Retinal pigment epithelial cell (primary cell): ENCODE measurements at regions not wholly inside any gene's neighbourhood (a gene's known extent, or its start where the extent isn't known, plus 50 kb on each side); places are given as distances from the start of the nearest gene placed in this dataset.

ENCODE experiments used
- DNase-seq: peaks from one replicate; pipeline ENCODE4 v3.0.0-alpha.2; 2010; ENCODE audit warnings: low read depth
- H3K4me3 ChIP-seq: 2 replicates; pipeline ENCODE4 v1.5.1; 2011; ENCODE audit warnings: mild to moderate bottlenecking, low read length, control low read depth, moderate library complexity
- TF ChIP-seq, protein P1 (sequence below): conservative IDR thresholded peaks from 2 replicates; pipeline ENCODE4 v1.5.1; 2011; ENCODE audit warnings: low read depth, low read length, control low read depth, inconsistent platforms

DNA sequence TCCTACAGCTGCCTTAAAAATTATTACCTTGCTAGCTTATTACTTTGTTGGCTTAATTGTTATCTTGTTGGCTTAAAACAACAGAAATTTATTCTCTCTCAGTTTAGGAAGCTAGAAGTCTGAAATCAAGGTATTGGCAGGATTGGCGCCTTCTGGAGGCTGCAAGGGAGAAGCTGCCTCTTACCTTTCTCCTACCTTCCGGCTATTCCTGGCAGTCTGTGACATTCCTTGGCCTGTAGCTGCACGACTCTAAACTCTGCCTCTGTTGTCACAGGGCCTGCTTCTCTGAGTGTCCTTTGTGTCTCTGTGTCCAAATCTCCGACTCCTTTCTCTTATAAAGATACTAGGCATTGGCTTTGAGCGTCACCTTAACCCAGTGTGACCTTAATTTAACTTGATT, 579.9 kb upstream of the B3GALT2 start:
- TF ChIP-seq, protein P1, sequence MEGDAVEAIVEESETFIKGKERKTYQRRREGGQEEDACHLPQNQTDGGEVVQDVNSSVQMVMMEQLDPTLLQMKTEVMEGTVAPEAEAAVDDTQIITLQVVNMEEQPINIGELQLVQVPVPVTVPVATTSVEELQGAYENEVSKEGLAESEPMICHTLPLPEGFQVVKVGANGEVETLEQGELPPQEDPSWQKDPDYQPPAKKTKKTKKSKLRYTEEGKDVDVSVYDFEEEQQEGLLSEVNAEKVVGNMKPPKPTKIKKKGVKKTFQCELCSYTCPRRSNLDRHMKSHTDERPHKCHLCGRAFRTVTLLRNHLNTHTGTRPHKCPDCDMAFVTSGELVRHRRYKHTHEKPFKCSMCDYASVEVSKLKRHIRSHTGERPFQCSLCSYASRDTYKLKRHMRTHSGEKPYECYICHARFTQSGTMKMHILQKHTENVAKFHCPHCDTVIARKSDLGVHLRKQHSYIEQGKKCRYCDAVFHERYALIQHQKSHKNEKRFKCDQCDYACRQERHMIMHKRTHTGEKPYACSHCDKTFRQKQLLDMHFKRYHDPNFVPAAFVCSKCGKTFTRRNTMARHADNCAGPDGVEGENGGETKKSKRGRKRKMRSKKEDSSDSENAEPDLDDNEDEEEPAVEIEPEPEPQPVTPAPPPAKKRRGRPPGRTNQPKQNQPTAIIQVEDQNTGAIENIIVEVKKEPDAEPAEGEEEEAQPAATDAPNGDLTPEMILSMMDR, result no peak
- H3K4me3 ChIP-seq, result no peak overlapping the region

DNA sequence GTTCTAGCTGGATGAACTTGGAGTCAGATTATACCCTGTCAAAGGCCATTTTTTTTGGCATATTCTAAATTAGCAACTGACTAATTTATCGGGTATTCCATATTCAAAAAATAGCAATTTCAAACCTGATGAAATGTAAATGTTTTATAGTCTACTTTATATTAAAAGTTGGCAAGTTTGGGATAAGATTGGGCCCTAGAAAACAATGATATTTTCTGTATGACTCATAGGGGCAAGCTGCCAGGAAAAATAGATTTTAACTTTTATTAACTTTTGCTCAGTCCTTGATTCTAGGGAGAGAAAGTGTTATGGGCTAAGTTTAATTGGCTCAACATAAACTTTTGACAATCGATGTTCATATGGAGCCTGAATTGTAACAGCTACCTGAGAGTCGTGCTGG, 576.9 kb upstream of the B3GALT2 start:
- no peak overlapping the region for H3K4me3 ChIP-seq
- TF ChIP-seq, protein P1, result no peak
- DNase-seq, result peak; percentile 18

More for the DNA sequence above, 579.9 kb upstream of the B3GALT2 start:
- no peak for DNase-seq

DNA sequence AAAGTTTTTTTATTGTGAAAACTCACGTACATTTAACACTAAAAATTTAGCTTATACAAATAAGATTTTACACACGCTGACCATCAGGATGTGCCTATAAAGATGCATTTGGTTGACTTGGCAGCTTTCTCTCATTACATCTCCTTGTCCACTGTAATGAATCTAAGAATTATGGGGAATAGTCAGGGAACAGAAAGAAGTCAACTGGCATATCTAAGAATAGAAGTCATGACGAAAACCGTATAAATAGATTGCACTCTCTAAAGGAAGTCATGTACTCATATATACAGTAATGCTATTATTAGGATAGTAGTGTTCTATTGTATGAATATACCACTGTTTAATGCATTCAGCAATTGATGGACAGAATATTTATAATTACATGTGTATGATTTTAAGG, 575.8 kb upstream of the B3GALT2 start:
- TF ChIP-seq, protein P1, result no peak
- DNase-seq, result no peak
- no peak overlapping the region for H3K4me3 ChIP-seq

DNA sequence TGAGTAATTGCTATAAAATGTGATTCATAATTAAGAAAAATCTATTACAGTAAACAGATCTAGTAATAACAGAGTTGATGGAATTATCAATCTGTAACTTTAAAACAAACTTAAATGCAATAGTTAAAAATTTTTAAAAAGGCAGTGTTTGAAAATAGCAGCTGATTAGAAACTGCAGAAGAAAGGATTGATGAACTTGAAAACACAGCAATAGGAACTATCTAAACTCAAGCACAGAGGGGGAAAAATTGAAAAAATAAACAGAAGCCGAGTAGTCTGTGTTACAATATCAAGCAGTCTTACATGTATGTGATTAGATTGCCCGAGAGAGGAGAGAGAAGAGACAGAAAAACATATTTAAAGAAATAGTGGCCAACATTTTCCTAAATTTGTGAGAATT, 569.0 kb upstream of the B3GALT2 start:
- no peak overlapping the region for H3K4me3 ChIP-seq
- no peak for DNase-seq
- TF ChIP-seq, protein P1, result no peak

DNA sequence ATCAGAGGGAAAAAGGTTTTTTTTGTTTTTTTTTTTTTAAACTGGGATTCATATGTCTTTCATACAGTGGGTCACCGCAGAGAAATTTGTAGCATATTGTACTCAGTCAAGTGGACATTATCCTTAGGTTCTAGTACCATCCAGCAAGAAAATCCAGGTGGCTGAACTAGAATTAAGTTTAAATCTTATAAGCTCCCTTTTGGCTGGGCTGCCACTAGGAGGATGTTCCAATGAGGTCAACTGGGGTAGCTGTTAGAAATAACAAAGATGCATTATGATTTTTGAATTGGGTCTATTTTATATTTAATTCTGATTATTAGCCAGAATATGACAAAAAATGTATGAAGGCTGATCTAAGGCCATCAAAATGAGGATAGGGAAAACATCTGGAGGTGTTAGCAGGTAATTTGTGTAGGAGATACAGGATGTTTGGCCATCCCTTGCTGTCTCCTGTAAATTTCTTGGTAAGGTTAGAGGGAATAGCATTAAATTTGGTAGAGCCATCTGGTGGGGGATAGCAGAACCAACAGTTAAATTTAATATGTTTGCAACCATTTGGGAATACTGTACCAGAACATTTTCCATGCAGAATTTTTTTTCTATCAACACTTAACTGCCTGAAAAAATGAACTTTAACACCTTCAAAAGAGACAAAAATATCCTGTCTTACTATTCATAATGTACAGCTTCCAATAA, 568.5 kb upstream of the B3GALT2 start:
- DNase-seq, result no peak
- no peak overlapping the region for H3K4me3 ChIP-seq
- TF ChIP-seq, protein P1, result peak; percentile 4

DNA sequence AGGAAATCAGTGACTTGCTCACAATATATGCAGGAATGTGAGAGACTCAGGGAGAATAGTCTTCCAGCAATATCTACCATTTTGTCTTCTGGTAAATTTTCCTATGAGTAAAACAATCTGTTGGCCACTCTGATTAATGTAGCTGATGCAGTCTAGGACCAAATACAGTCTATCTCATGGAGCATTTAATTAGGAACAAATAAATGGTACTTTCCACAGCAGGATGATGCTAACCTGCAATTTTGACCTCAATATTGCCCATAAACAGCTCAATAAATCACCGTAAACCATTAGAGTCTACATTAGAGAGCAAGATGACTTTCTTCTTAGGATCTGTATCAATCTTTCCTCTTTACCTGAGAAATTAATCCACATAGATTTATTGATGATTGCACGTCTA, 567.7 kb upstream of the B3GALT2 start:
- no peak overlapping the region for H3K4me3 ChIP-seq
- no peak for DNase-seq
- TF ChIP-seq, protein P1, result no peak

DNA sequence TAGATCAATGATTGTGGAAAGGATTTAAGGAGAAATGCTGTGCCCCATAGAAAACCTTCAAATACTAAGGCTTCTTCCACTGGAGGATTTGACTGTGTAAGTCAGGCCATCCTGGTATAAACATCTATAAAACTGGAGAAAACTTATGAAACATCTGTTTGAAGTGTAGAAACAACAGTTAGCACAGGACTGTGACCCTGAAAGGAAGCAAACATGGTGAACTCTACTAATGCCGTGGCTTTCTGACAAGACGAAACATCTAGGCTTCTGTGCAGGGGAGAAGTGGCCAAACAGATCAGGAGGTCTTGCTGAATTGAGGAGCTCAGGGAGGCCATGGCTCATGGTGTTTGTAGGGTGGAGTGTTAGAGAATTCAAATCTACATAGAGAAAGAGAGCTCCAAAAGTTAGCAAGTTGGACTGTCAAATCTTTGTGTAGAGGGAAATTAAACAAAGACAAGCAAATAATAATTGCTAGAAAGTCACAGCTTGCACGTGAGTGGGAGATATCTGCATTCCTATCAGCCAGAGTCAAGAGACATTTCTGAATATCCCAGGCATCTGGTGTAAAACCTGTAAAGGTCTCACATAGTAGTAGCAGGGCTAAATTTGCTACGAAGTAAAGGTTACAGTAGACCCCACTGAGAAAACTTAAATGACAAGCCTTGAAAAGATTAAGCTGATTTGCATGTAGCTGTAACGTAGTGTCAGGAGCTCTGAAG, 566.8 kb upstream of the B3GALT2 start:
- TF ChIP-seq, protein P1, result no peak
- no peak for DNase-seq
- H3K4me3 ChIP-seq, result no peak overlapping the region
